K562 (cell line): ENCODE measurements at regions not wholly inside any gene's neighbourhood (a gene's known extent, or its start where the extent isn't known, plus 50 kb on each side); places are given as distances from the start of the nearest gene placed in this dataset.

Source experiments
- BMI1 ChIP-seq: fragments of 150-350 bp; IDR thresholded peaks from 2 replicates; pipeline ENCODE4 v1.6.1; 2014; ENCODE audit warnings: low read length
- ELF1 ChIP-seq: fragments of 200-800 bp; sonication (Bioruptor generic); IDR thresholded peaks from 2 replicates; pipeline ENCODE4 v1.6.1; 2016; ENCODE audit warnings: missing genetic modification characterization, missing compliant biosample characterization
- KAT2B ChIP-seq: IDR thresholded peaks from one replicate; pipeline ENCODE4 v1.6.1; 2012; ENCODE audit warnings: low read depth, mild to moderate bottlenecking, control low read depth, inconsistent platforms, low read length, moderate library complexity
- REST ChIP-seq, 2 experiments: fragments of 450-650 bp; formaldehyde crosslinking in 1 of 2; IDR thresholded peaks; 2 replicates each; pipeline versions ENCODE4 v1.4.0 to v1.6.1; 2014 to 2020; ENCODE audit warnings: mild to moderate bottlenecking in 2 of 2, borderline replicate concordance in 1 of 2, low read depth in 1 of 2
- THRA ChIP-seq: fragments of 450-650 bp; IDR thresholded peaks from 2 replicates; pipeline ENCODE4 v1.6.1; 2017; ENCODE audit warnings: mild to moderate bottlenecking, moderate library complexity
- TF ChIP-seq, protein P1 (sequence below), 3 experiments: IDR thresholded peaks in 2 of 3; conservative IDR thresholded peaks in 1 of 3; 2 replicates each; pipeline ENCODE4 v1.5.1; 2011 to 2012; ENCODE audit warnings: low read length in 3 of 3, mild to moderate bottlenecking in 3 of 3, control low read depth in 2 of 3, improper control_type of control experiment in 1 of 3, inconsistent platforms in 1 of 3, low read depth in 1 of 3, mixed read lengths in 1 of 3, moderate library complexity in 1 of 3; ENCODE audit not compliant: insufficient read depth in 2 of 3

DNA sequence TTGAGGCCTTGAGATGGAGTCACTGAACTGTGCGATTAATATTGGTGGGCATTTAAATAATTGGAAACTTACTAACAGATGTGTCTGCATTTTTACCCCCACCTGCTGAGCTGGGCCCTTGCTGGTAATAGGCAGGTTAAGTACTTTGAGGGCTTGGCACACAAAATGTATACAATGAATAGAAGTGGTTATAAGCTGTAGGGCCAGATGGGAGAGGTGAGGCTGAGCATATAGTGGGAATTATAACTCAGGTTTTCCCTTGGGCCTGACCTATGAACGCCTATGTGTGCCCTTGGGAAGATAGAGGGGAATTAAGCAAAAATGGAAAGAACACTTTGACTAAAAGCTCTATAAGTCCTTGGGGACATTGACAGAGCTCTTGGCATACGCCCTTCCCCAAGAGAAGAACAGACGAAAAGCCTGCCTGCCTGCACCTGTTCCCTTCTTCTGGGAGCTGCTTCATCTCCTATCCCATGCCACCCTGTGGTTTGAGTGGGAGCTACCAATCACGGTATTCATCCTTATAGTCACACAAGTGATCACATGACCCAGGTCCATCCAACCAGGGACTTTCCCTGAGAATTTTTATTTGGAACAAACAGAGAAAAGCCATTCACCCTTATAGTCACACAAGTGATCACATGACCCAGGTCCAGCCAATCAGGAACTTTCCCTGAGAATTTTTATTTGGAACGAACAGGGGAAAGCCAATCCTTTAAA, 260.7 kb upstream of the CSF3R start:
- TF ChIP-seq KAT2B (no peak), ELF1 (tag) (no peak), BMI1 (no peak), THRA (no peak), REST (IDR thresholded peaks at IDR 0.05; ENCODE audit: borderline replicate concordance) (no peak), REST (CRISPR knock-in tag; IDR thresholded peaks at IDR 0.05; ENCODE audit: low read depth) (no peak)
- TF ChIP-seq, protein P1, sequence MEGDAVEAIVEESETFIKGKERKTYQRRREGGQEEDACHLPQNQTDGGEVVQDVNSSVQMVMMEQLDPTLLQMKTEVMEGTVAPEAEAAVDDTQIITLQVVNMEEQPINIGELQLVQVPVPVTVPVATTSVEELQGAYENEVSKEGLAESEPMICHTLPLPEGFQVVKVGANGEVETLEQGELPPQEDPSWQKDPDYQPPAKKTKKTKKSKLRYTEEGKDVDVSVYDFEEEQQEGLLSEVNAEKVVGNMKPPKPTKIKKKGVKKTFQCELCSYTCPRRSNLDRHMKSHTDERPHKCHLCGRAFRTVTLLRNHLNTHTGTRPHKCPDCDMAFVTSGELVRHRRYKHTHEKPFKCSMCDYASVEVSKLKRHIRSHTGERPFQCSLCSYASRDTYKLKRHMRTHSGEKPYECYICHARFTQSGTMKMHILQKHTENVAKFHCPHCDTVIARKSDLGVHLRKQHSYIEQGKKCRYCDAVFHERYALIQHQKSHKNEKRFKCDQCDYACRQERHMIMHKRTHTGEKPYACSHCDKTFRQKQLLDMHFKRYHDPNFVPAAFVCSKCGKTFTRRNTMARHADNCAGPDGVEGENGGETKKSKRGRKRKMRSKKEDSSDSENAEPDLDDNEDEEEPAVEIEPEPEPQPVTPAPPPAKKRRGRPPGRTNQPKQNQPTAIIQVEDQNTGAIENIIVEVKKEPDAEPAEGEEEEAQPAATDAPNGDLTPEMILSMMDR (IDR thresholded peaks at IDR 0.05 in 2 of 3, conservative IDR thresholded peaks at IDR 0.05 in 1 of 3; ENCODE audit: insufficient read depth in 2 of 3, low read depth in 1 of 3, low read length in 3 of 3) = no peak
